Muscle of leg (tissue), 3 donors: ENCODE measurements at regions not wholly inside any gene's neighbourhood (a gene's known extent, or its start where the extent isn't known, plus 50 kb on each side); places are given as distances from the start of the nearest gene placed in this dataset.
A peak's percentile ranks its signal among the peaks of the same experiment; 100 is the strongest.

Experiments
- DNase-seq: peaks from one replicate; pipeline ENCODE4 v3.0.0; 2013
- H3K27ac ChIP-seq: one replicate; pipeline ENCODE4 v1.5.1; 2013; ENCODE audit warnings: mild to moderate bottlenecking, low read length, control low read depth
- H3K27me3 ChIP-seq: one replicate; pipeline ENCODE4 v1.6.1; 2013; ENCODE audit warnings: low read length; ENCODE audit not compliant: control insufficient read depth, insufficient read depth
- H3K36me3 ChIP-seq: one replicate; pipeline ENCODE4 v1.6.1; 2013; ENCODE audit warnings: low read length; ENCODE audit not compliant: control insufficient read depth, insufficient read depth
- H3K4me1 ChIP-seq: one replicate; pipeline ENCODE4 v1.6.1; 2013; ENCODE audit warnings: low read length; ENCODE audit not compliant: control insufficient read depth, insufficient read depth
- H3K4me3 ChIP-seq: one replicate; pipeline ENCODE4 v1.5.1; 2013; ENCODE audit warnings: low read length, control low read depth
- H3K9me3 ChIP-seq: replicated peaks from 2 replicates; pipeline ENCODE4 v1.6.1; 2013; ENCODE audit warnings: low read depth, low read length; ENCODE audit not compliant: control insufficient read depth
- WGBS: methylation state at CpG from one replicate; pipeline ENCODE4 v1.1.5; 2013; ENCODE audit warnings: missing lambda C conversion rate; ENCODE audit not compliant: insufficient coverage; 5-methylcytosine and 5-hydroxymethylcytosine counted together

DNA sequence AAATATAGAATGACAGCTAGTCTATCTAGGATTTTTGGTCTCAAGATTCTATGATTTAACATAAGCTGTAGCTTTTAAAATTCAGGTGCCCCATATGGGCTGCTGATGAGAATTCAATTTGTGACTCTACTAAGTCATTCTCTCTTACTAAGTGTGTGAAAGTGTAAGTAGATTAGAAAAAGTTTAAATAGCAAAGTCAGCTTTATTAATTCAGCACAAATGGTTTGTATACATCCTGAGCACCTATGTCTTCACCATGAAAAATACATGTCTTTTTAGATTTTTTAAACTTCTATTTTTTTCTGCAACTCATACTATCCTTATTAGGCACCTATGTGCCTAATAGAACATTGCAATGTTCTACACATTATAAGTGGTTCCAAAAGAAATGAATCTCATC is 157.1 kb downstream of the METTL4 start:
- no peak for DNase-seq
- no peak overlapping the region for H3K4me3 ChIP-seq
- H3K36me3 ChIP-seq, result no peaks in the 10 kb centered on the region
- H3K27me3 ChIP-seq, result no peaks in the 10 kb centered on the region
- no peaks in the 10 kb centered on the region for H3K4me1 ChIP-seq
- no peaks in the 10 kb centered on the region for H3K9me3 ChIP-seq
- no peak overlapping the region for H3K27ac ChIP-seq

GRCh38 chr18:2415656-2416055 is 155.6 kb downstream of the METTL4 start:
- Histone ChIP-seq H3K36me3 (no peaks in the 10 kb centered on the region), H3K4me3 (no peak overlapping the region), H3K9me3 (no peaks in the 10 kb centered on the region), H3K4me1 (no peaks in the 10 kb centered on the region), H3K27ac (no peak overlapping the region), H3K27me3 (no peaks in the 10 kb centered on the region)
- 100% methylated on average over 1 of the region's 3 CpGs for WGBS
- no peak for DNase-seq

DNA sequence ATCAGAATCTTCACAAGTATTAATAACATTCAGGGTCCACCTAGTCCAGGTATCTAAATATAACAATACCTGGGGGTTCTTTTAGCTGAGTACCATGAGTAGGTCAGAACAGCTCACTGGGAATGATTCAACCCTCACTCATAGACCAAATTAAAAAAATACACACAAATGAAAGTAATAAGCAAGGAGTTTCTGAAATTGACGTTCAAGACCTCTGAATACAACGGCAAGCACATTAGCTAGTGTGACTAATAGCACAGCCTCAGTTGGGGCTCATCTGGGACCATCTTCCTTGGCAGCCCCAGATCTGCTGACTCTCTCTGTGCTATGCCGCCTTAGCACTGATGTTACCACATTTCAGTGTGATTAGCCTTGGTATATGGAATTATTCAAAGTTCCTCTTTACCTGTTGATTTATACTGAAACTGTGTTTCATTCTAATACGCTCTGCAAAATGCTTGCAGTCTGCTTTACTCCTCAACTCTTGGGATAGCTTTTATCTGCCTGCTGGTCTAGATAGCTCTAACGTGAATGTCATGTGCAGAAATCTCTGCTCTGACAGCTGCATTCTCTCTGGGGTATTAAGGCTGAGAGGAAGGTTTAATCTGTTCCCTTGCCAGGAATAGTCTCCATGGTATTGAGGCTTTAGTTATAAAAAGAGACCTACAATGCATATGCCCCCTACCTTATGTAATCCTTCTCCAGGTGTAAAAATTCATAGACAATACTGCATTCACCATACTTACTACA is 153.3 kb downstream of the METTL4 start:
- DNase-seq, result peak; percentile 48
- no peak overlapping the region for H3K27ac ChIP-seq
- H3K9me3 ChIP-seq, result no peaks in the 10 kb centered on the region
- WGBS, result 23% methylated on average over 2 of the region's 5 CpGs
- no peaks in the 10 kb centered on the region for H3K4me1 ChIP-seq
- no peaks in the 10 kb centered on the region for H3K36me3 ChIP-seq
- no peak overlapping the region for H3K4me3 ChIP-seq
- H3K27me3 ChIP-seq, result no peaks in the 10 kb centered on the region

DNA sequence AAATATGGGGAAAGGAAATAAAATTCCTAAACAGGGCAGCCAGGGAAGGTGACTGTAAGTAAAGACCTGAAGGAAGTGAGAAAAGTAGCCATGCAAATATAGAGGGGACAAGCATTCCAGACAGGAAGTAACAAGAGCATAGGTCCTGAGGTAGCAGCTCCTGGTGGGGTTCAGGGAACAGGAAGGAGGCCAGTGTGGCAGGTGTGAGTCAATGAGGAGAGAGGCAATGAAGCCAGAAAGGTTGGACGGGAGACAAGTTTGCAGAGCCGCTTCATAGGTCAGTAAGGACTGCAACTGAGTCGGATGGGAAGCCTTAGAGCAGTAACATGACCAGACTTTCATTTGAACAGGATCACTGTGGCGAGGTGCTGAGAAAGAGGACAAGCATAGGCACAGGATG is 150.9 kb downstream of the METTL4 start:
- no peaks in the 10 kb centered on the region for H3K27me3 ChIP-seq
- no peaks in the 10 kb centered on the region for H3K9me3 ChIP-seq
- no peak for DNase-seq
- no peak overlapping the region for H3K27ac ChIP-seq
- H3K4me3 ChIP-seq, result no peak overlapping the region
- H3K4me1 ChIP-seq, result no peaks in the 10 kb centered on the region
- WGBS, result 68% methylated on average over 4 of the region's 4 CpGs
- no peaks in the 10 kb centered on the region for H3K36me3 ChIP-seq

- DNase-seq, result peak; percentile 95
- WGBS, result no CpG with 5 or more reads among the region's 5 CpGs
- no peak overlapping the region for H3K4me3 ChIP-seq
These were observed 147.5 kb downstream of the METTL4 start for GRCh38 chr18:2423761-2424160.

GRCh38 chr18:2424420-2424819 is 146.9 kb downstream of the METTL4 start:
- Histone ChIP-seq H3K4me3 (no peak overlapping the region), H3K27me3 (no peaks in the 10 kb centered on the region), H3K36me3 (no peaks in the 10 kb centered on the region), H3K4me1 (no peaks in the 10 kb centered on the region), H3K27ac (peak overlapping the region; percentile 43), H3K9me3 (peaks cover 2% of the 10 kb centered on the region)
- 100% methylated on average over 1 of the region's 3 CpGs for WGBS
- DNase-seq, result no peak

More at GRCh38 chr18:2423761-2424160, 147.5 kb downstream of the METTL4 start:
- no peaks in the 10 kb centered on the region for H3K9me3 ChIP-seq
- H3K36me3 ChIP-seq, result no peaks in the 10 kb centered on the region
- H3K27ac ChIP-seq, result peak overlapping the region; percentile 43
- H3K27me3 ChIP-seq, result no peaks in the 10 kb centered on the region
- no peaks in the 10 kb centered on the region for H3K4me1 ChIP-seq

DNA sequence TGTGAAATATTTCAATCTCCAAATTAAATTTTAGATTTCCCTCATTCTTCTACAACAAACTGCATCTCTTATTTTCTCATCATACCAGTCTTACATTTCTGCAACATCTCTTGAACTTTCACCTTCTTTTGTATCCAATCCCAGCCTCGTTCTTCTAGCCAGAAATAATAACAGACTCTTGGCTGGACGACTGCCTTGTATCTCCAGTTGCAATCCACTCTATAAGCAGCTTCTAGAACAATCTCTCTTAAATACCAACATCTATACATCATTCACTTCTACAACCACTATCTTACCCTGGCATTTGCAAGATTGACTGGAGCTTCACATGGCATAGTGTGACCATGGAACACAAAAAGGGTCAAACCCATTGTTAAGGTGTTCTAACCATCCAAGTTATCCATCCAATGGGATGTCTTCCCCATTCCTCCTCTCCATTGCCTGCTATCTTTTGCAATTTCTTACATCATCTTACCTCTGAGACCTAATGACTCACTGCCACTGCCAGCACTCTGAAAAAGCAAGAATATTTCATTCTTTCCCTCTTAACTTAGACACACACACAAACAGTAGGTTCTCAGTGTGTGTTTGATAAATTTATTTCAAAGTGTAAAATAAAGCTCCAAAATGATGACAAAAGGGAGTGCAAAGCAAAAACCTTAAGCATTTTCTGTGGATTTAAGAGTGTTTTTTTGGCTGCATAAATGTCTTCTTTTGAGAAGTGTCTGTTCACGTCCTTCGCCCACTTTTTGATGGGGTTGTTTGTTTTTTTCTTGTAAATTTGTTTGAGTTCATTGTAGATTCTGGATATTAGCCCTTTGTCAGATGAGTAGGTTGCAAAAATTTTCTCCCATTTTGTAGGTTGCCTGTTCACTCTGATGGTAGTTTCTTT is 145.6 kb downstream of the METTL4 start:
- no peak for DNase-seq
- no peak overlapping the region for H3K27ac ChIP-seq
- peaks cover 7% of the 10 kb centered on the region for H3K9me3 ChIP-seq
- H3K4me3 ChIP-seq, result no peak overlapping the region
- WGBS, result 48% methylated on average over 2 of the region's 4 CpGs
- no peaks in the 10 kb centered on the region for H3K4me1 ChIP-seq
- H3K36me3 ChIP-seq, result no peaks in the 10 kb centered on the region
- H3K27me3 ChIP-seq, result no peaks in the 10 kb centered on the region

- no peak overlapping the region for H3K27ac ChIP-seq
- no peak for DNase-seq
- H3K4me1 ChIP-seq, result no peaks in the 10 kb centered on the region
- no peaks in the 10 kb centered on the region for H3K27me3 ChIP-seq
- H3K36me3 ChIP-seq, result no peaks in the 10 kb centered on the region
- H3K9me3 ChIP-seq, result peaks cover 7% of the 10 kb centered on the region
- no peak overlapping the region for H3K4me3 ChIP-seq
These were observed 141.1 kb downstream of the METTL4 start for GRCh38 chr18:2430191-2430590.

DNA sequence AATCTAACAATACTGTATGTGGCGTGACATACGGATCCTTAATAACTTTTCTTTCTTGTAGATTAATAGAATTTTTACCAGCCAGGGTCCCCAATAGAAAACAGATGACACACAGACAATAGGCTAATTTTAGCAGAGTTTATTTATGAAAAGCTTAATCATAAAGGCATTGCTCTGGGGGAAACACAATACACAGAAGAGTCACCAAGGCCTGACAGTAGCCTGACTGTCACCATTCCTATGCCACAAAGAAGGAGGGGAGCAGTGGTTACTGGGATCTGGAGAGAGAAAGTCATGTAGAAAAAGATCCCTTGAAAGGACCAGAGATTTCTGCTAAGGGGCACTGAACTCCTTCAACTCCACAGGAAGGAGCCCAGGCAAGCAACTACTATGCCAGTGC is 139.5 kb downstream of the METTL4 start:
- WGBS, result no CpG with 5 or more reads among the region's 2 CpGs
- no peak for DNase-seq
- peaks cover 7% of the 10 kb centered on the region for H3K9me3 ChIP-seq

GRCh38 chr18:2433366-2433765 is 137.9 kb downstream of the METTL4 start:
- Histone ChIP-seq H3K4me1 (no peaks in the 10 kb centered on the region), H3K36me3 (no peaks in the 10 kb centered on the region), H3K4me3 (no peak overlapping the region), H3K27me3 (no peaks in the 10 kb centered on the region), H3K27ac (no peak overlapping the region), H3K9me3 (peaks cover 7% of the 10 kb centered on the region)
- no CpG with 5 or more reads among the region's 1 CpG for WGBS
- no peak for DNase-seq

More for the DNA sequence above, 139.5 kb downstream of the METTL4 start:
- H3K27me3 ChIP-seq, result no peaks in the 10 kb centered on the region
- H3K27ac ChIP-seq, result no peak overlapping the region
- no peaks in the 10 kb centered on the region for H3K36me3 ChIP-seq
- H3K4me3 ChIP-seq, result no peak overlapping the region
- H3K4me1 ChIP-seq, result no peaks in the 10 kb centered on the region
